ENCODE measurements at regions not wholly inside any gene's neighbourhood (a gene's known extent, or its start where the extent isn't known, plus 50 kb on each side); places are given as distances from the start of the nearest gene placed in this dataset.

- ATAC-seq (no peak), DNase-seq (no peak)
These were observed 215.3 kb downstream of the BARX2 start for GRCh38 chr11:129590753-129591475.

GRCh38 chr11:129591527-129591926 is 215.9 kb downstream of the BARX2 start:
- ATAC-seq (no peak), DNase-seq (no peak)

DNA sequence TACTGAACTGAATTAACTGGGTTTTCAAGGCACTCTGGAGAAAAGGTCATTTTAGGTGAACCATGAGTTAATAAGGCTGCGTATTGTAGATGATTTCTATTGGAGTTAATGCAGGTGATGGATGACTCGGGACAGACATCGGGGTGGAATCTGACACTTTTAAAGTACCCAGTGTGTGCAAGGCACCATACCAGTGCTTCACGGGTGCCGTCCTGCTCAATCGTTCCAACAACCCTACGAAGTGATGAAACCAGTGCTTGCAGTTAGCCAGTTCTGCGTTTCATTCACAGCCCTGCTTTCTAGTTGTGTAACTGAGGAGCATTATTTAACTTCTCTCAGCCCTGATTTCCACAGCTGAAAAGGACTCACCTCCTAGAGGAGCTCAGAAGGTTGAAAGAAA is 216.5 kb downstream of the BARX2 start:
- no peak for DNase-seq
- ATAC-seq, result no peak

DNA sequence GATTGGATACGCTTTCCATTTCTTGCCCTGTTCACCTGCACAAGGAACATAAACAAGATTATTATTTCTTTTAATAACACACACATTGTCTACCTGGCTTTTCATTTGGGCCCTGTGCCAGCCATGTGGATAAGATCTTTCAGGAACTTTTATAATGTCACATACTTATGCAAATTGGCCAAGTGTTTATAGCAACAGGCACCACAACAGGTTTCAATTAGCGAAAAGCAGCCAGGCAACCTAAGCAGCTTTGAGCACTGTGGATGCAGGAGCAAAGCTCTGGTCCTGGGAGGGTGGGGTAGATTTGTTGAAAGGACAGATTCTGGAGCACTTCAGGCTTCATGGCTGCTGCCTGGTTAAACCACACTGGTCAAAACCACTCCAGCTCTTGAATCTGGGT is 217.4 kb downstream of the BARX2 start:
- DNase-seq (no peak), ATAC-seq (no peak)

DNA sequence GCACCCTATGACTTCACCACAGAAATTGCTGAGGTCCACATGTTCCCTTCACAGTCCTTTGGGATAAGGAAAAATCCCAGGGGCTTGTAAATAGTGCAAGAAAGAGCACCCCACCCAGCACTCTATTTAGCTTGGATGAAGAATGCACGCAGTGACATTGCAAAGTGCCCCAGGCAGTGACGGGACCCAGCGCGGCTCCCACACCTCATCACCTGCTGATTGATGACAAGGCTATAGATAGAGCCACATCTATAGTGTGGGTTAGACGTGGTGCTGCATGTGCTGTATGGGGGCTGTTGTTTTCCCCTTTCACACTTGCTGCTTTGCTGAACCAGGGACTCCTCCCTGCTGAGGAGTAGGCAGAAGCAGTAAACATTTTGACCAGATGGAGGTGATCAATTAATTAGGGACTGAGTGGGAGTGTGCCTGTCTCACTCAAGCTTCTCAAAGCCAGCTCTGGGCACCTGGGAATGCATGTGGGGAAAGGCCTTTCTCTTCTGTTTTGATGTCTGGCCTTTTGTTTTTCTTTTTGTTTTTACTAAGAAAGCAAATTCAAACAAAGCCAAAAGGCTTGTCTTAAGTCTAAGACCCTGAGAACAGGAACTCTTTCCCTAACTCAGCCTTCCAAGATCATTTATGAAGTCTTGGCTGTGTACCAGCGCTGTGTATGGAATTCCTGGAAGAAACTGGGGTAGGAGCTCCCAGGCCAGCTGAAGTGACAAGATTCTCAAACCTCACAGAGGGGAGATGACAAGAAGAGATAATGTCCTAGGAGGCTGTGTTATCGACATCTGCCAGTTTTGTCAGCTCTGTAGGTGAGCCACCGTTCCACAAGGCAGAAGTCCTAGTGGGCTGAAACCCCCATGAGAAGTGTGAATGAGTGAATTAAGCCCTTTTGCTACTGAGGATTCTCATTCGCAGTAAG is 219.7 kb downstream of the BARX2 start:
- DNase-seq (no peak), ATAC-seq (no peak)

GRCh38 chr11:129596351-129596750 is 219.3 kb upstream of the TMEM45B start:
- ATAC-seq (no peak), DNase-seq (no peak)

DNA sequence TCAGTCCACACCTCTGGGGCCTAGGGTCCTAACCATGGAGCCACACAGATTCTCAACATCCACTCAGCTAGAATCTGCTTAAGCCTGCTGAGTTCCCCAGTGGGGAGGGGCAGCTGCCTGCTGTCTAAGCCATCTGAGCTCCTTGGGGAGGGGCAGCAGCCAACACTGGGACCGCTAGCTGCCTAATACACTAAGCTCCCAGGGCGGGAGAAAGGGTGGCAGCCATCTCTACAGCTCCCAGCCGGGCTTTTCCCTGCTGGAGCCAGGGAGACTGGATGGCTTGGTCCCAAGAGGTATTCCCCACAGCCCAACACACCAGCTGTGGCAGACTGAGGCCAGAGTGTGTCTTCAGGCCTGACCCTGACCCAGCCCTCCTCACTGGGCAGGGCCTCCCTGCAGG is 217.3 kb upstream of the TMEM45B start:
- no peak for DNase-seq
- no peak for ATAC-seq

DNA sequence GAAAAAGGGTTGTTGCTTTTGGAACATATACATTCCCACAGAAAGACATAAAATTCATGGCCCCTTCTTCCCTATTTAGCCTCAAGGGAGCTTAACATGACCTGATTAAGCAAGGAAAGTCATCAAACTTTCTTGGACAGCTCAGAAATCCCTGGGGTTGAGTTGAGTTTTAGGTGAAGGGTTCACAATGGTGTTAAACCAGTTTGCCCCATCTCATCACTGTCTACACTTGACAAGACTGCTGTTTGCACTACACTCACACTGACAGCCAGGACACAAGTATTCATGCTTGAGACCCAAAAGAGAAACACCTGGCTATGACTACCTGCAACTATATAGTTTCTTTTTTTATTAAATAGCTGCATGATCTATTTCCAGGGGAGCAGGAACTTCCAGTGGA is 209.8 kb upstream of the TMEM45B start:
- ATAC-seq (no peak), DNase-seq (no peak)

DNA sequence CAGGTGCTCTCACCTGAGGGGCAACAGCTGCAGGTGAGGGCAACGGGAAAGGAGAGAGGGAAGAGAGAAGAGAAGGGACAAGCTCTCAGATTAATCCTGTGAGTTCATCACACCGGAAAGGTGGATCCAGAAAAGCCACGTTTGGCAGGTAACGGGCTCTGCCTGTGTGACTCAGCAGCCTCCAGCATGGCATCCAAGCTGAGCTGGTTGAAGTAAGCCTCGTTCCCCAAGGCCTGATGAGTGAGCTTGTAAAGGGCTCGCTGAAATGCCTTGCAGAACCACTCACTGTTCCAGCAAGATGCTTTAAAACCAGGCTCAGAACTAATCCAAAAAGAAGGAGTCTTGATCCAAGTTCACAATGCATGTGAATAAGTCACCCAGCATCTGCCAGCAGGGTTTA is 206.9 kb upstream of the TMEM45B start:
- ATAC-seq, result no peak
- no peak for DNase-seq

GRCh38 chr11:129610125-129610524 is 205.5 kb upstream of the TMEM45B start:
- ATAC-seq, result no peak
- DNase-seq, result no peak

DNA sequence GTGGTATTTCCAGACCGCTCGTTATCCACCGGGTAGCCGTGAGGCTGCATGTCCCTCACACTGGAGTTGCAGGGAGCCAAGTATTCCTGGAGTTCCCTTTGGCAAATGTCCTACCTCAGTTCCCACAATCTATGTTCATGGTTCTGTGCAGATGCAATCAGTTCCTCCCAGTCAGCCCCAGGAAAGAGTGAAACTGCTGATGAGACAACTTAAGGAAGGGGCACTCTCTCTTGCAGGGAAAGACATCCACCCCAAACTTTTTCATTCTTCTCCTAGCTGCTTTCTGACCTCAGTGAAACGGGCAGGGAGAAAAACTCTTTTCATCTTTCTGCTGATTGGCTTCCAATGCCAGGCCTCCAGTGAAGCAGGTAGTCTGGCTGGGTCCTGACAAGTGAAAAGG is 205.1 kb upstream of the TMEM45B start:
- DNase-seq (no peak), ATAC-seq (no peak)

GRCh38 chr11:129611661-129612446 is 203.8 kb upstream of the TMEM45B start:
- no peak for ATAC-seq

GRCh38 chr11:129612447-129612961 is 203.1 kb upstream of the TMEM45B start:
- no peak for DNase-seq
- ATAC-seq, result no peak

More at GRCh38 chr11:129611661-129612446, 203.8 kb upstream of the TMEM45B start:
- DNase-seq, result no peak

- ATAC-seq (no peak), DNase-seq (no peak)
These were observed 202.6 kb upstream of the TMEM45B start for GRCh38 chr11:129613071-129613470.

- DNase-seq, result no peak
- no peak for ATAC-seq
These were observed 201.2 kb upstream of the TMEM45B start for GRCh38 chr11:129614256-129614944.

DNA sequence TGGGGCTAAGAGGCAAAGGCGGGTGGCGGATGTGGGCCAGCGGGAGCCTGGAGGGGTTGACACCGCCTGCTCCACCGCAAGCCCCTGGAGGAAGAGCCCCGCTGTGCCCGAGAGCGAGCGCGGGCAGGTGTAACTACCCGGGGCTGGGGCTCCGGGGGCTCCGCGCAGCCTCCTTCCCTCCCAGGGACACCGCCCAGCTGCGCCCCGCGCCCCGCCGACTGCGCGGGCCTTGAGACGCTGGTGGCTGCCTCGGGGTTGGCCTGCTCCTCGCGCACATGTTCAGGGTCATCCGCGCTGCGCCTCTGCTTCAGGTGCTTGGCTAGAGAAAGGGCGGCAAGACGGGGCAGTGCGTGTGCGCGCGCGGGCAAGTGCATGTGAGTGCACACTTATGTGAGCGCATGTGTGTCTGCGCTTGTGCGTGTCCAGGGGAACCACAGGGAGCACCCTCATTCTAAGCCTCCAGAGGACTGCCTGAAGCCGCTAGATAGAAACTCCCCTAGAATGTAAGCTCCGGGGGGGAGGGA is 197.5 kb upstream of the TMEM45B start:
- DNase-seq (no peak), ATAC-seq (no peak)

- no peak for DNase-seq
- no peak for ATAC-seq
These were observed 195.2 kb upstream of the TMEM45B start for GRCh38 chr11:129620237-129621104.

DNA sequence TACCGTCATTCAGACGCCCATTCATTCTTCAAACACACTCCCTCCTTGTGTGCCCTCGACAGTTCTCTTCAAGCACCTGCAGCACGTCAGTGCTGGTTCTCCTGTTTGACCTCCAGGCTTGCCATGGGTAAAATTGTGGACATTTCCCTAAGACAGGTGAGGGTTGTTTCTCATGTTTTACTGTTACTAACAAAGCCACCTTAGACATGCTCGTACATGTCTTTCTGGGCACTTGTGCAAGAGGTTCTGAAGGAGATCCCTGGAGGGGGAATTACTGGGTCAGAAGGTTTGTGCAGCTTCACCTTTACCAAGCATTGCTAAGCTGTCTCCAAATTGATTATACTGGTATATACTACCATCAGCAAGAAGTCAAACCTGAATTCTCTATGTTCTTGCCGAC is 189.7 kb upstream of the TMEM45B start:
- ATAC-seq (no peak), DNase-seq (no peak)

DNA sequence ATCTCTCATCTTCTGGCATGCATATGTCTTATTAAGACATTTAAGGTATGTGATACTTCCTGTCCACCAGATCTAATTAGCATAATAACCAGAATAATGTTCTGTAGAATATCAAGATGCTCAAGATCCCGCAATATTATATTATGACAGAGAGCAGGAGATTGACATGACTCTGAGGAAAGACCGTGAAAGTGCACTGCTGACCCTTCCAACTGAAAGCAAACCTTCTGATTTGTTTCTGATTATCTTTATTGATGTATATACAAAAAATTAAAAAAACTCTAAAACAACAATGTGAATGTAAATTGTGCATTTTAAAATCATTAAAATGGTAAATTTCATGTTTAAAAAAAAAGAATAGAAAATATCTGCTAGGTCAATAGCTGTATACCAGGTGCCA is 184.4 kb upstream of the TMEM45B start:
- DNase-seq, result no peak
- no peak for ATAC-seq

GRCh38 chr11:129636926-129637325 is 178.7 kb upstream of the TMEM45B start:
- ATAC-seq, result no peak
- no peak for DNase-seq

GRCh38 chr11:129637473-129637872 is 178.2 kb upstream of the TMEM45B start:
- DNase-seq (no peak), ATAC-seq (peak; percentile 65)

Data from stimulated activated naive CD8-positive, alpha-beta T cell treated with anti-CD3 and anti-CD28 coated beads, Interleukin-15, Interleukin-2, amounts not matched to agents 100 U/mL and 50 U/mL, for 24 hours (primary cell).